DND-41 (cell line): ENCODE measurements at regions not wholly inside any gene's neighbourhood (a gene's known extent, or its start where the extent isn't known, plus 50 kb on each side); places are given as distances from the start of the nearest gene placed in this dataset.

Experiments
- CTCF ChIP-seq: IDR thresholded peaks from 2 replicates; pipeline ENCODE4 v1.5.1; 2012; ENCODE audit warnings: borderline replicate concordance, low read length, moderate library complexity, mild to moderate bottlenecking; ENCODE audit not compliant: poor library complexity, severe bottlenecking; ENCODE audit errors: extremely low read depth
- EZH2 ChIP-seq: IDR thresholded peaks from 3 replicates; pipeline ENCODE4 v1.6.1; 2012; ENCODE audit warnings: borderline replicate concordance, low read depth, mild to moderate bottlenecking, moderate library complexity, low read length, inconsistent platforms; ENCODE audit not compliant: severe bottlenecking

- TF ChIP-seq CTCF = no peak
- TF ChIP-seq EZH2 = no peak
Measured at GRCh38 chr3:90080988-90081387, 973.6 kb downstream of the EPHA3 start.
